Esophagus muscularis mucosa (tissue), 3 donors: ENCODE measurements at regions not wholly inside any gene's neighbourhood (a gene's known extent, or its start where the extent isn't known, plus 50 kb on each side); places are given as distances from the start of the nearest gene placed in this dataset.

ENCODE experiments used
- POLR2A ChIP-seq: fragments of 450-650 bp; IDR thresholded peaks from one replicate; pipeline ENCODE4 v1.6.1; 2017; ENCODE audit warnings: antibody characterized with exemption, moderate library complexity, mild to moderate bottlenecking, low read depth
- POLR2AphosphoS5 ChIP-seq, 2 donors: sonication (generic); formaldehyde crosslinking; IDR thresholded peaks; one replicate each; pipeline ENCODE4 v1.6.1; 2017; ENCODE audit warnings: antibody characterized with exemption in 2 of 2
- TF ChIP-seq, protein P1 (sequence below), 3 experiments: fragments of 200-600 bp in 2 of 3; fragments of 450-650 bp in 1 of 3; sonication (generic) in 2 of 3; IDR thresholded peaks; one replicate each; pipeline ENCODE4 v1.5.1; 2017 to 2019; ENCODE audit warnings: antibody characterized with exemption in 3 of 3, mild to moderate bottlenecking in 2 of 3, moderate library complexity in 1 of 3

DNA sequence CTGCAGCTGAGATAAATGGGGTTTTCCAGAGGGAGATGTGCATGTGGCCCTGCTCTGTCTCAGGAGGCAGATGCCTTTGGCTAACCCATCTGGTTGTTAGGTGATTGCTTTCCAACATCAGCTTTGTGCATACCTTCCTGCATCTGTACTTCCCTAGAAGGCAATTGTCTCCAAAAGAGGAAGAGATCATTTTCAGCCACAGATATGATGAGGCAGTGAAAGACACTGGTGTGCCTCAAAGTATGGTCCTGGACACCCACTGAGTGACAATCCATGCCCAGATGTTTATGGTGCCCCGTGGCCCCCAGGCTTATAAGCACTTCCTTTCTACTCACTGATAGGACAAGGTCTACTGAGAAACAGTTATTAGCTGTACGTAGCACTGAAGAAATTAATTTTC, 117.5 kb upstream of the NR2F2 start:
- TF ChIP-seq, protein P1, sequence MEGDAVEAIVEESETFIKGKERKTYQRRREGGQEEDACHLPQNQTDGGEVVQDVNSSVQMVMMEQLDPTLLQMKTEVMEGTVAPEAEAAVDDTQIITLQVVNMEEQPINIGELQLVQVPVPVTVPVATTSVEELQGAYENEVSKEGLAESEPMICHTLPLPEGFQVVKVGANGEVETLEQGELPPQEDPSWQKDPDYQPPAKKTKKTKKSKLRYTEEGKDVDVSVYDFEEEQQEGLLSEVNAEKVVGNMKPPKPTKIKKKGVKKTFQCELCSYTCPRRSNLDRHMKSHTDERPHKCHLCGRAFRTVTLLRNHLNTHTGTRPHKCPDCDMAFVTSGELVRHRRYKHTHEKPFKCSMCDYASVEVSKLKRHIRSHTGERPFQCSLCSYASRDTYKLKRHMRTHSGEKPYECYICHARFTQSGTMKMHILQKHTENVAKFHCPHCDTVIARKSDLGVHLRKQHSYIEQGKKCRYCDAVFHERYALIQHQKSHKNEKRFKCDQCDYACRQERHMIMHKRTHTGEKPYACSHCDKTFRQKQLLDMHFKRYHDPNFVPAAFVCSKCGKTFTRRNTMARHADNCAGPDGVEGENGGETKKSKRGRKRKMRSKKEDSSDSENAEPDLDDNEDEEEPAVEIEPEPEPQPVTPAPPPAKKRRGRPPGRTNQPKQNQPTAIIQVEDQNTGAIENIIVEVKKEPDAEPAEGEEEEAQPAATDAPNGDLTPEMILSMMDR (IDR thresholded peaks at IDR 0.05) = no peak
- no peak for TF ChIP-seq POLR2A
- TF ChIP-seq POLR2AphosphoS5 (IDR thresholded peaks at IDR 0.05) = no peak
